ENCODE measurements at regions not wholly inside any gene's neighbourhood (a gene's known extent, or its start where the extent isn't known, plus 50 kb on each side); places are given as distances from the start of the nearest gene placed in this dataset.
A peak's percentile ranks its signal among the peaks of the same experiment; 100 is the strongest.

GRCh38 chr2:66270247-66270646, 164.7 kb upstream of the MEIS1 start:
- no peak overlapping the region for H4K8ac ChIP-seq (ENCODE audit: extremely low read depth, insufficient read depth, low read length)
- no peaks in the 10 kb centered on the region for H3K79me1 ChIP-seq (ENCODE audit: low read depth, low read length)
- ChIA-PET POLR2A (ENCODE audit: partially characterized antibody) (interaction anchor here (0.6 to 1.2 kb wide), 4 partner anchors 11 to 121 kb away, joined by 3 read pairs; no protein-coding TSS in a partner anchor), CTCF (ENCODE audit: partially characterized antibody) (interaction anchor here (1.1 to 1.5 kb wide), 2 partner anchors 10 to 99 kb away, joined by 3 to 4 read pairs; no protein-coding TSS in a partner anchor)
- FAIRE-seq (peak; percentile 80), DNase-seq (ENCODE audit: low read depth in 1 of 2, low spot score in 2 of 2) (peak in 1 of 2 experiments; percentile 39)
- no peak overlapping the region for H2BK20ac ChIP-seq (ENCODE audit: low read length)
- 82% methylated on average over 1 of the region's 1 CpG; no CpG with 5 or more reads in 1 of the 2 experiments for WGBS, 2 experiments (ENCODE audit: extremely low coverage in 1 of 2, insufficient coverage in 1 of 2, insufficient read length in 1 of 2, insufficient replicate concordance in 2 of 2, low coverage in 1 of 2, low lambda C conversion rate in 2 of 2, missing lambda C conversion rate in 1 of 2)
- H4K91ac ChIP-seq (replicated peaks; ENCODE audit: insufficient read length, low read length) = no peak overlapping the region
- H4K20me1 ChIP-seq (replicated peaks in 1 of 2; ENCODE audit: control insufficient read depth in 1 of 2, insufficient read depth in 2 of 2, low read length in 2 of 2) = no peaks in the 10 kb centered on the region
- no peak overlapping the region for H2BK15ac ChIP-seq (ENCODE audit: low read length)
- no peak overlapping the region for H2BK5ac ChIP-seq (ENCODE audit: low read depth, low read length)
- H3K9me3 ChIP-seq (ENCODE audit: insufficient read depth in 2 of 2, low read depth in 1 of 2, low read length in 1 of 2) = no peaks in the 10 kb centered on the region
- peaks cover 0 to 4% (median 3%) of the 10 kb centered on the region in 4 experiments; a peak in 2 of 7 replicates for H3K4me1 ChIP-seq (replicated peaks in 1 of 4; ENCODE audit: control insufficient read depth in 3 of 4, insufficient read depth in 4 of 4, low read length in 3 of 4)
- no peak overlapping the region for H3K4me3 ChIP-seq (ENCODE audit: extremely low read depth in 1 of 4, insufficient read depth in 2 of 4, low read depth in 3 of 4, low read length in 4 of 4)
- no peaks in the 10 kb centered on the region for H3K23me2 ChIP-seq (ENCODE audit: low read depth, low read length)
- H2AFZ ChIP-seq (ENCODE audit: low read length) = no peak overlapping the region
- no peak overlapping the region for H2BK12ac ChIP-seq (ENCODE audit: low read depth, low read length)
- H3K4ac ChIP-seq (replicated peaks; ENCODE audit: insufficient read length, low read depth, low read length) = no peak overlapping the region
- no peak overlapping the region; the same call in 1 of the 2 replicates for H3K27ac ChIP-seq (ENCODE audit: low read depth, low read length)
- no peak overlapping the region for H3K56ac ChIP-seq (replicated peaks; ENCODE audit: insufficient read length, low read depth, low read length)
- no peaks in the 10 kb centered on the region for H3K27me3 ChIP-seq (replicated peaks in 1 of 4; ENCODE audit: control insufficient read depth in 3 of 4, extremely low read depth in 1 of 4, insufficient read depth in 3 of 4, low read length in 3 of 4)
- H3K14ac ChIP-seq (ENCODE audit: insufficient read length) = no peak overlapping the region
- H2BK120ac ChIP-seq (replicated peaks; ENCODE audit: low read depth, low read length) = no peak overlapping the region
- no peak overlapping the region for H3K9ac ChIP-seq (replicated peaks in 1 of 4; ENCODE audit: extremely low read depth in 1 of 4, low read depth in 3 of 4, low read length in 3 of 4)
- no peak overlapping the region for H2AK5ac ChIP-seq (ENCODE audit: low read depth, low read length)
- H3K23ac ChIP-seq (ENCODE audit: insufficient read length) = no peak overlapping the region
- H3K18ac ChIP-seq (ENCODE audit: extremely low read depth, low read length) = no peak overlapping the region
- peaks cover 0 to 4% (median 0%) of the 10 kb centered on the region in 4 experiments; a peak in 3 of 8 replicates for H3K36me3 ChIP-seq (ENCODE audit: control insufficient read depth in 2 of 4, insufficient read depth in 4 of 4, low read length in 3 of 4)
- 0 out of 4 replicates have a peak, but pooled peaks cover 0 to 2% of the 10 kb centered on the region in 2 experiments for H3K79me2 ChIP-seq (ENCODE audit: control insufficient read depth in 1 of 2, insufficient read depth in 2 of 2, low read length in 2 of 2)
- H3K4me2 ChIP-seq (ENCODE audit: insufficient read depth in 1 of 2, low read depth in 2 of 2, low read length in 2 of 2) = no peak overlapping the region
- H4K5ac ChIP-seq (ENCODE audit: insufficient read length, low read depth, low read length) = no peak overlapping the region
- TF ChIP-seq ATF2 (IDR thresholded peaks at IDR 0.05; ENCODE audit: low read length) (no peak), BACH1 (IDR thresholded peaks at IDR 0.05; ENCODE audit: low read length) (0 out of 2 replicates have a peak, but pooled peaks have one; percentile 15), POU5F1 (IDR thresholded peaks at IDR 0.05; ENCODE audit: low read depth, low read length) (no peak), TBP (IDR thresholded peaks at IDR 0.05; ENCODE audit: low read depth, low read length) (no peak), SUZ12 (IDR thresholded peaks at IDR 0.05; ENCODE audit: low read length) (no peak), SIN3A (conservative IDR thresholded peaks at IDR 0.05 in 1 of 2, IDR thresholded peaks at IDR 0.05 in 1 of 2; ENCODE audit: low read depth in 1 of 2, low read length in 2 of 2) (no peak), EP300 (IDR thresholded peaks at IDR 0.05; ENCODE audit: borderline replicate concordance in 1 of 2, low read depth in 2 of 2, low read length in 2 of 2) (peak in 1 of 2 experiments; percentile 74; a peak in 1 of 3 replicates), TEAD4 (IDR thresholded peaks at IDR 0.05; ENCODE audit: low read depth, low read length) (peak; percentile 90), CTCF (IDR thresholded peaks at IDR 0.05; ENCODE audit: control extremely low read depth in 1 of 3, insufficient read depth in 1 of 3, low read depth in 1 of 3, low read length in 3 of 3) (peak in 2 of 3 experiments; percentile 5 to 37; a peak in 2 of 4 replicates)
